DMS 273 (cell line): ENCODE measurements at regions not wholly inside any gene's neighbourhood (a gene's known extent, or its start where the extent isn't known, plus 50 kb on each side); places are given as distances from the start of the nearest gene placed in this dataset.
"Not testable (repeated sequence)": the region's sequence is repeated elsewhere in the genome, so short reads cannot be mapped to it uniquely, and the experiment has no call there.

Experiments
- DNase-seq: peaks from one replicate; lab custom pipeline; 2025; ENCODE audit not compliant: unreplicated experiment; lab: John Stamatoyannopoulos, UW

GRCh38 chr6:77010931-77011542, 452.3 kb downstream of the HTR1B start:
- no peak for DNase-seq

- DNase-seq: no peak
Observed at GRCh38 chr6:76992553-76992952, 470.7 kb downstream of the HTR1B start.

DNA sequence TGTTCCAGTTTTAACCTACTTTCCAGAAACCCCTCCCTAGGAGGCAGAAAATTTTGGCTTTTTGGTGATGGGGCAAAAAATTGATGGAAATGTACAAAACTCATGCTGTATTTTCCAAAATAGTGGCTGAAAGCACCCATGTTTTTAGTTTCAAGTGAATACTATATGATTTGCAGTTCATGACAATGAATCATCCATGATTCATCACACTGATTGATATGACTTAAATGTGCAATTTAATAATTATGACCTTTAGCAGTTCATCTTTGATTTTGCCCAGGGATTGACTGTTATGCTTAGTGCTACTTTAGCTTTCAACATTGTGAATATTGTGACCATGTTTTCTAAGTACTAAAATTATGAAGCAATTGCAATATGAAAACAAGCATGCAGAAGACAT, 478.7 kb downstream of the HTR1B start:
- no peak for DNase-seq

DNA sequence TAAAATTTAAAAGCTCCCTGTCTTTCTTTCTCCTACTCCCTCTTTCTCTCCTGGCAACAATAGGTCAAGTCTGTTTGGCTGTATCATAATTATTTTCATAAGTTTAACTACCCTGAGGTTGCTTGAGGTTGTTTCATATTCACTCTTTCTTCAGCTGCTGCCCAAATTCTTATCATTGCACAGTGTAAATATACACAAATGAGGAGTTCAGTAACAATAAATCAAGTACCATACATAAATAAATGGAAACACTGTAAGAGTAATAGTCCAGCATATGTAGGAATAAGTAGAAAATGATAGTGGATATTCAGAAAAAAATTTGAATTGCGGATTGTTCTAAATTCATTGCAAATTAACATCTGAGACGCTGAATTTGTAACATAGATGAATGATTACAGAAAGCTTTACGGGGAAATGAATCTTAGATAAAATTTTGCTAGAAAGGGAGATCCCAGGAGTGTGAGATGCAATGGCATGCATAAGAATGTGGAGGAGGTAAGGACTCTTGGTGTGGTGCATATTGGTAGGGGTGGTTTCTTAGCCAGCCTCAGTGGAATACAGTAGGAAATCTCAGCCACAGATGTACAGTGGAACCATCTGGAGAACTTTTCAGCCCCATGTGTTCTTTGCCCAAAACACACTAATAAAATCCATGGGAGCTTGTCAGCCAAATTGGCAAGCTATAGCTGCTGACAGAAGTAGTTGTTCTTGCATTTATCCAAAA, 480.7 kb downstream of the HTR1B start:
- no peak for DNase-seq

DNA sequence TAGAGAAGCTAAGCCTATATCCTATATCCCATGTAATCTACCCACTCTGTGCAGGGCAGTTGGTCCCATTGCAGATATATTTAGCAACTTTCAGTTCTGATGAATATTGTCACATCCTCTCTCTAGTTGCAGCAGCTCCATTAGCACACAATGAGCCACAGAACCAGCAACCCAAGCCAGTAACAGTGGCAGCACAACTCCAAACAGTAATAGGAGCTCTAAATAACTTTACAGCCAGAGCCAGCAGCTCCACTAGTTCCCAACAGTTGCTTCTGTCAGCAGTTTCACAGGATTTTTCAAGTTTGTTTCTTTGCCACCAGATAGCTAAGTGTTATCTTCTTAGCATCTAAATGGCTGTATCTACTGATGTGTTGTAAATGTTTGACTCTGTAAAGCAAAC, 490.8 kb downstream of the HTR1B start:
- no peak for DNase-seq

DNA sequence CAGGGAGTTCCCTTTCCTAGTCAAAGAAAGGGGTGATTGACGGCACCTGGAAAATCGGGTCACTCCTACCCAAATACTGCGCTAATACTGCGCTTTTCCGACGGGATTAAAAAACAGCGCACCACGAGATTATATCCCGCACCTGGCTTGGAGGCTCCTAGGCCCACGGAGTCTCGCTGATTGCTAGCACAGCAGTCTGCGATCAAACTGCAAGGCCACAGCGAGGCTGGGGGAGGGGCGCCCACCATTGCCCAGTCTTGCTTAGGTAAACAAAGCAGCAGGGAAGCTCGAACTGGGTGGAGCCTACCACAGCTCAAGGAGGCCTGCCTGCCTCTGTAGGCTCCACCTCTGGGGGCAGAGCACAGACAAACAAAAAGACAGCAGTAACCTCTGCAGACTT, 504.1 kb downstream of the HTR1B start:
- DNase-seq: not testable (repeated sequence)

DNA sequence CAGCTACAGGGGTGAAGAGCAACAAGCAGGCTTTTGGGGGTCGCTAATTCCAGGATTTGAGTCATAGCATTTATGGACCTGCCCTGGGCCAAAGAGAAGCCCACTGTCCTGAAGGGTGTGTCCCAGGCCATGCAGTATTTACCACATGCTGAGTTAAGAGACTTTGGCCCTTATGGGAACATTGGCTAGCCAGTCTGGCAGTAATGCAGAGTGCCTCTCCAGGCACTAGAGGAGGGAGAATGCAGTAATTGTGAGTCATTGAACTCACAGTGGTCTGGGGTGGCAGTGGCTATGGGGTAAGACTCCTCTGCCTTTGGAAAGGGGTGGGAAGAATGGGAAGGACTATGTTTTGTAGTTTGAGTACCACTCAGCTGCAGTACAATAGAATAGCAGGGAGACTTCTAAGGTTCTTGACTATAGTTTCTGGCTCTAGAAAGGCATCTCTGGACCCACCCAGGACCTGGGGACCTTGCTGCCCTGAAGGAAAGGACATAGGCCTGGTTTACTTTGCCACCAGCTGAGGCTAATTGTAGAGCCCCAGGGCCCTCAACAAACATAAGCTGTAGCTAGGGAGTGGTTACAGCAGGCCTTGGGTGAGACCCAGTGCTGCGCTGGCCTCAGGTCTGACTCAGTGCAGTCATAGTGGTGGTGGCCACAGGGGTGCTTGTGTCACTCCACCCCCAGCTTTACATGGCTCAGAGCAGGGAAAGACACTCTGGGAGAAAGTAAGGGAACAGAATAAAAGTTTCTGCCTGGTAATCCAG, 520.9 kb downstream of the HTR1B start:
- DNase-seq: no peak

DNA sequence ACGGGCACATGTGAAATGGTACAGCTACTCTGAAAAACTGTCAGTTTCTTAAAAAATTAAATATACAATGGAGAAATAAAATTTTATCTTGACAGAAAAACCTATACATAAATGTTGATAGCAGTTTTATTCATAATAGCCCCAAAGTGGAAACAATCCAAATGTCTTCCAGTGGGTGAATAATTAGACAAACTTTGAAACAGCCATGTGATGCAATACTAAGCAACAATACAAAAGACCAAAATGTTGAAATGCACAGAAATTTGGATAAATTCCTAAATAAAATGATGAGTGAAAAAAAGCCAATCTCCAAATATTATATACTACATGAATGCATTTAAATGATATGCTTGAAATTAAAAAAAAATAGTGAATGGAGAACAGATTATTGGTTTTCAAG, 523.1 kb downstream of the HTR1B start:
- no peak for DNase-seq

DNA sequence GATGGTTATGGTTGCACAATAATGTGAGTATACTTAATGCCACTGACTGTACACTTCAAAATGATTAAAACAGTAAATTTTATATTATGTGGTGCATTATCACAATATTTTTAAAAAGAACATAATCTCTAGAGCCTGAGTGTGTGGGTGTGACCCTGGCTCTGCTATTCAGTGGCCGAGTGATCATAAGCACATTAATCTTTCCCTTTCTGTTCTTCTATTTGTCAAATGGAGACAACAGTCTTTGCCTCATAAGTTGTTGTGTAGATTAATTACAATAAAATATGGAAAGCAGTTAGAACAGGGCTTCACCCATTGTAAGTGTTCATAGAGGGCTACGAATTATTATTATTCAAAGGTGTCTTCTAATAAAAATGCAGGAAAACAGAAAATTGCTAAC, 548.6 kb downstream of the HTR1B start:
- DNase-seq: no peak

GRCh38 chr6:76905541-76905940, 557.8 kb downstream of the HTR1B start:
- not testable (repeated sequence) for DNase-seq

DNA sequence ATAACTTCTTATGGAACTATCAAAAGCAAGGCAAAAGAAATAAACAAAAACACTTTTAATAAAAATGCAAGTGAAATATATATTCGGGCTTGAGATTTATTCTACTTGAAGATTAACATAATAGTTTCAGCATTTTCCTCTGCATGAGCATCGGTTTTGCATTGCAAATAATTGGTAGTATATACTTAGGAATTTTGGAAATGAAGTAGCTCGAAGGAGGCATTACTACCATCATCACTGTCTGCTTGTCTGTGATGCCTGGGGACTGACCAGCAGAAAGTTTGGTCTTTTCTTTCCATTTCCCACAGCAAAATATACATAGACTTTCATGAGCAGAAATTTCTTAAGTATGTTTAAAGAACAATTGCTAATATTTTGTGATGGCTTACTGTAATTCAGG, 570.7 kb downstream of the HTR1B start:
- no peak for DNase-seq

GRCh38 chr6:76888351-76888750, 574.9 kb downstream of the HTR1B start:
- no peak for DNase-seq

DNA sequence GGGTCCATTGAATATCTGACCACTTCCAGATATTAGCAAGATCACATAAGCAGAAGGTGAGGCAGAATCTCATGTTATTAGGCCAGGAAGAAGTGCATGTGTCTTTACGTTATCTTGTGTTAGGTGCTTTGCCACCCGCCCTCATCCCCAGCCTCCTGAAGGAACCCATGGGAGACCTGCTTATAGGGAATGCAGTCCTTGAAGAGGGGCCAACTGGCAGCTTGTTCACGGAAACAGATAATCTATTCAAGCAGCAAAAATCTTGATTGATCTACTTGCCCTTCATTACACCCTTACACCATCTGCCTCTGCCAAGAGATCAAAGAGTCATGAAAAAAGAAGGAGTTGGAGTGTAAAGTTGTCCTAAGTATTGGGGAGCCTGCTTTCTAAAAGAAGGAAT, 576.4 kb downstream of the HTR1B start:
- no peak for DNase-seq

- no peak for DNase-seq
Observed at GRCh38 chr6:76885861-76886301, 577.4 kb downstream of the HTR1B start.

- DNase-seq: no peak
Observed at GRCh38 chr6:76881414-76881813, 581.9 kb downstream of the HTR1B start.

DNA sequence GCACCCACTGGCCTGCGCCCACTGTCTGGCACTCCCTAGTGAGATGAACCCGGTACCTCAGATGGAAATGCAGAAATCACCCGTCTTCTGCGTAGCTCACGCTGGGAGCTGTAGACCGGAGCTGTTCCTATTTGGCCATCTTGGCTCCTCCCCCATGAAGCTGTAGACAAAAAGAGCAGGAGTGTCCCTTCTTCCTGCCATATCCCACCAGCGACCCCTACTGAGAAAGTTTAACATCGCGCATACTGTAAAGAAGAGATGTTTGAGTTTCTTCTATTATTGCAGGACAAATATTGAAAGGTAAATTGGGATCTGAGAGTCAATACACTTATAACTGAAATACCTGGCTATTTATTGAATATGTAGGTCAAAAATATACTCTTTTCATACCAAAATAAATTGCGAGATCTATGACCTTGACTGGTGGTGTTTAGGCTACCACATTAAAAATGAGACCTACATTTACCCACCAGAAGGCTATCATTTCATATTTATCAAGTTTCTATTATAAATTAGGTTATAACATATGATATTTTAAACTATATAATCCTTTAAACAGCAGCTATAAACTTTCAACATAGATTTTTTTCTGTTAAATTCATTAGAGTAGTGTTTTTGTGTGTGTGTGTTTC, 586.3 kb downstream of the HTR1B start:
- DNase-seq: peak; percentile 11

DNA sequence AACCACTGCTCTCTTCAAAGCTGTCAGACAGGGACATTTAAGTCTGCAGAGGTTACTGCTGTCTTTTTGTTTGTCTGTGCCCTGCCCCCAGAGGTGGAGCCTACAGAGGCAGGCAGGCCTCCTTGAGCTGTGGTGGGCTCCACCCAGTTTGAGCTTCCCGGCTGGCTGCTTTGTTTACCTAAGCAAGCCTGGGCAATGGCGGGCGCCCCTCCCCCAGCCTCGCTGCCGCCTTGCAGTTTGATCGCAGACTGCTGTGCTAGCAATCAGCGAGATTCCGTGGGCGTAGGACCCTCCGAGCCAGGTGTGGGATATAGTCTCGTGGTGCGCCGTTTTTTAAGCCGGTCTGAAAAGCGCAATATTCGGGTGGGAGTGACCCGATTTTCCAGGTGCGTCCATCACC, 586.9 kb downstream of the HTR1B start:
- DNase-seq: not testable (repeated sequence)

- no peak for DNase-seq
Observed at GRCh38 chr6:76867182-76867581, 596.1 kb downstream of the HTR1B start.

DNA sequence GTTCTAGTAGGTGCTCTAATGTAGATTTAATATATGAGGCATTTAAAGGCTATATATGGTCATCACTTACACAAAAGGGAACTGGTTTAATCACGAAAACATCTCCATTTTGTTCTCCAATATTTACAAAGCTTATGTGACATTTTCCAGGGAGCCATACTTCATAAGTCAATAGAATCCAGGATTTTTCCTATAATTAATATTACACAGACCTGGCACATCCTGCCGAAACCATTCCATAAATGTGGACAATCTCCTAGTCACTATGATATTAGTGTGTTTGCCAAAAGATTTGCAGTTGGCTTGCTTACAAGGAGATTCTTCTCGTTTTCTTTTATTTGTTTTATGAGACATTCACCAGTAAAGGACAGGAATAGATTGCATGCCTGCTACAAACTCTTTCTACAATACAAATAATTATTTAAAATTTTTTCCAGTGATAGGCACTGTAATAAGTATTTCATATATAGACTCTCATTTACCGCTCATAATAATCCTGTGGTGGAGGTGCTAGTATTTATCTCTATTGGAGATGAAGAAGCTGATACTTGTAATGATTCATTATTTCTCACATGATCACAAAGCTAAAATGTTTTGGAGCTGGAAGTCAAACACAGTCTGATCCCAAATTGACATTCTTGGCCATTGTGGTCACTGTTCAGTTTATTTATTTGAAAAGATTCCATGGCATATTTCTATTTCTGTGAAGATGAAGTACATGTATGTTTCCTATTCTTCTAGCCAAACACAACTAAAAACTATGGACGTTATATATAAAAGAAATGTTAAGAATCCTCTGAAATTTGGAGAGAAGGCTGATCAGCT, 597.0 kb downstream of the HTR1B start:
- DNase-seq: no peak

DNA sequence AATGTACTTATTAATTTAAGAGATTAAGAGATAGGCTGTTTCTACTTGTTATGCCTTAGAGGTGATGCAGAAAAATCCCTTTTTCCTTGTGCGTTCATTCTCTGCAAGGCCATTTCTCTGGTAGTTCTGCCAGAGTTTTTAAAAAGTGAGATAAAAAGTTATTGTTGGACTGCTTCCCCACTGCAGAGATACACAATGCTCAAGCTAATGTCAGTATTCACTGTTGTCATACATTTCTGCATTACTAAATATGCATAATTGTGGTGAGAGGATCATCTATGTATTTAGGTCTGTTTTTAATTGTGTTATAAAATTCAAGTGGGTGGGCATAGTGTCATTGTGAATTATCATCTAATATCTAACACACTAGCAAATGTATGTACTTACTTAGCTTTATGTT, 600.4 kb downstream of the HTR1B start:
- no peak for DNase-seq

- peak; percentile 59 for DNase-seq
Observed at GRCh38 chr6:76861403-76861802, 601.9 kb downstream of the HTR1B start.
